ENCODE measurements at regions not wholly inside any gene's neighbourhood (a gene's known extent, or its start where the extent isn't known, plus 50 kb on each side); places are given as distances from the start of the nearest gene placed in this dataset.

DNA sequence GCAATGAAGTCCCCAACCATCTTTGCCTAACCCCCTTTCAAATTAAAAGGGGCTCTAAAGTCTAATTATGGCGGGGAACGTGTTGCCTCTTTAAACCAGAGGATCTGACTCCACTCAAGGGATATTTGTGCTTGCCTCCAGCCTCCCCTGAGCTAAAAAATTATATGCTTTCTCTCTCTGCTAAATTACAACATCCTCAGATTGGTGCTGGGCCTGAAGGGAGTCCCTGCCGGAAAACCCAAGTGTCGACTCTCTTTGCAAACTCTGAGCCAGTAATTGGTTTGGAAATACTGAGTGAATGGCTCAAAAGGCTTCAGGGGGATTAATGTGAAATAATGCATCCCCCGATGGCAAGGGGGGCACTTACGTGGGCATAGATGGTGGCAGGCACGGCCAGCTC is 208.5 kb upstream of the TNRC6C start:
- FAIRE-seq: no peak
- no peak for DNase-seq (ENCODE audit: extremely low spot score, insufficient read length, low read depth)

- no peak for DNase-seq (ENCODE audit: extremely low spot score, insufficient read length, low read depth)
- no peak for FAIRE-seq
Measured at GRCh38 chr17:77750427-77751043, 208.0 kb upstream of the TNRC6C start.

- FAIRE-seq (no peak), DNase-seq (ENCODE audit: extremely low spot score, insufficient read length, low read depth) (no peak)
Measured at GRCh38 chr17:77753246-77753645, 205.3 kb upstream of the TNRC6C start.

DNA sequence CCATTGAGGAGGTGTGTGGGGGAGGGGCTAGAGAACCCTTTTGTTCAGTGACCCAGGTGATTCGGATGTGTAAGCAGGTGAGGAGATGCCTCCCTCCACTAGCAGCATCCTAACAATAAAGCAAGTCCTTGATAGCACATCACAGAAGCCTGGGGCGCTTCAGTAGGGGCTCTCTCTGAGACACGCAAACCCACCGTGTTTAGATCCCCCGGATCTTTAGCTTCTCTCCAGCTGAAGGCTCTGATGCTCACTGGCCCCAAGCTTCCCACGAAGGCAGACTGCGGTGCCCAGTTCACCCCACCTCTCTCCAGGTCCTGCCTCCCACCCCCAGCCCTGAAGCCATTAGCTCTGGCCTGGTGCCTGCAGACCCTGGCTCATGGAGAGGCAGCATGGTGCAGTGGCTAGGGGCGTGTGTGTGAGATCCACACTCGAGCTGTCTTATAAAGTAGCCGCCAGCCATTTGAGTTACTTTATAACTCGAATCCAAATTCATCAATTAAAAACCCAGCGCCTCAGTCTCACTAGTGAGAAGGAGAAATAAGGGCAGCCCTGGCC is 204.7 kb upstream of the TNRC6C start:
- no peak for FAIRE-seq
- DNase-seq (ENCODE audit: extremely low spot score, insufficient read length, low read depth): no peak

DNA sequence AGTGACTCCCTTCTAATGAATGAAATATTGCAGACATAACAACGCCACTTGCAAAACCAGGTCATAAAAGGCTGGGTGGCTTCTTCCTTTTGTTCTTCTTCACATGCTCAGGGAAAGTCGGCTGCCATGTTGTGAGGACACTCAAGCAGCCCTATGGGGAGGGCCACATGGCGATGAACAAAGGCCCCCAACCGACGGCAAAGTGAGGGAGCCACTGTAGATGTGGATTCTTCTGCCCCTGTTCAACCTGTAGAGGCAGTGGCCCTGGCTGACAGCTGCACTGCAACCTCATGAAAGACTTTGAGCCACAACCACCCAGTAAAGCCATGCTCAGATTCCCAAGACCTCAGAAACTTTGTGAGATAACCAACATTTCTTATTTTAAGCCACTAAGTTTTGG is 203.5 kb upstream of the TNRC6C start:
- DNase-seq (ENCODE audit: extremely low spot score, insufficient read length, low read depth) (no peak), FAIRE-seq (no peak)

DNA sequence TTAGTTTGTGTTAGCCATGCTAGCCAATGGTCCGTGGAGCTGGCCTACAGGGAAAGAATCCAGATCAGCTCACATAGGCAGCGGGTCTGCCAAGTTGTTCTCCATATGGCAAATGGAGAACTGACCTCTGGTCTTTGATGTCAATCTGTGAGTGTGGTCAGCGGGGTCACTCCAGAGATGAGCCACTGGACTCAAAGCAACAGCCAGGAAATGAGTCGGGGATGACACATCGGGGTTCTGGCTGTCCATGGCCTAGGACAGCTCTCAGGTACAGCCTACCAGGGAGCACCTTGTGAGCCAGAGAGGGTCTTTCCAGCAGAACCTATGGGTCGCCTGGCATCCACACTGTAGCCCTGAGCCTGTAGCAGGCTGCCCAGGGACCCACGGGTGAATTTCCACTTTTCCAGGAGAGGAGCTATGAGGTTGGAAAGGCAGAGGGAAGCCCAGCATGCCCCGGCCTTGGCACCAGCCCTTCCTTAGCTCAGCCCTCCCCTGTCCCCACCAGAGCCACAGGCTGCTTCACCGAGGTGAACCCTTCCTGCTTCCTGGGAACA is 203.0 kb upstream of the TNRC6C start:
- DNase-seq (ENCODE audit: extremely low spot score, insufficient read length, low read depth) (no peak), FAIRE-seq (no peak)

DNA sequence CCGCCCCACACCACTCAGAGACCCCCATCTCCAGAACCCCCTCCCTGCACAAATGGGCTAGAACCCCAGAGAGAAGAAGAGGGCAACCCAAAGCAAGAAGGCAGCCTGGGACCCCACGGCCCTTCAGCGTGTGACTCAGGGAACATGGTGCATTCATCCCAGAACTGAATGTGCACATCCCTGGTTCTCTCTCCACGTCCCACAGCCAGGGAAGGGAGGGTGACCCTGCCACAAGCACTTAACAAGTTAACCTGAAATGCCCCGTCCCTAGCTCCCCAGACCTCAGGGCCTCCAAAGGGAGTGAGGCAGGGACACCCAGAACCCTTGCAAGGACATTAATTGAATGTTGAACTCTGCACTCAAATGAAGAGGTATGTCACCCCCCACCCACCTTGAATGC is 202.5 kb upstream of the TNRC6C start:
- no peak for FAIRE-seq
- no peak for DNase-seq (ENCODE audit: extremely low spot score, insufficient read length, low read depth)

DNA sequence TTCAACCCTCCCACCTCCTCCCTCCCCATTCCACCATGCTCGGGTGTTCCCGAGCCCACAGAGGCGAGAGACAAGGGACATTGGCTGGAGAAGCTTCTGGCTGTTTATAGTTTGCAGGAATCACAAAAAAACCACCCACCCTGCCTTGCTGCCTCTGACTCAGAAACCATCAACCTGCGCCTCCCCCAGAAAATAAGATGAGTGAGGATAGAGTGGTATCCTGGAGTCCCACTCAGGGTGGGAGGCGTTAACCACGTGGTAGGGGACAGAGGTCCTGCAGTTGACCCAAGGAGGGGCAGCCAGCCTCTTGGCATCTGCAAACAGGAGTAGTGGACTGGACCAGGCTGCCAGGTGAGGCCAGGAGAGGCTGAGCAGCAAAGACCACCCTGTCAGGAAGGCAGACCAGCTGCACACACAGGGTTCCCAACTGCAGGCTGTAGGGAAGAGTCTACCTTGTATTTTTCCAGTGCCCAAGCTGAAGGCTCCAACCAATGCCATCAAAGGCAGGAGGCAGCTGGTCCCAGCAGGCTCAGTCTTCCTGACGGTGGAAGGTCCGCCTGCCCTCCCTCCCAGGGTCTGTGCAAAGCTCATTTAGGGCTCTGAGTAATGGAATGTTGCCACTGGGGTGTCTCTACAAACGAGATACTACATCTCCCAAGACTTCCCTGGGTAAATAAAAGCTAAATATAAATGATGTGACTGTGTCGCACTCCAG is 201.5 kb upstream of the TNRC6C start:
- no peak for DNase-seq (ENCODE audit: extremely low spot score, insufficient read length, low read depth)
- no peak for FAIRE-seq

- FAIRE-seq (no peak), DNase-seq (ENCODE audit: extremely low spot score, insufficient read length, low read depth) (no peak)
Measured at GRCh38 chr17:77757561-77757898, 201.0 kb upstream of the TNRC6C start.

GRCh38 chr17:77763023-77763422 is 195.5 kb upstream of the TNRC6C start:
- FAIRE-seq (no peak), DNase-seq (ENCODE audit: extremely low spot score, insufficient read length, low read depth) (no peak)

- no peak for FAIRE-seq
- no peak for DNase-seq (ENCODE audit: extremely low spot score, insufficient read length, low read depth)
Measured at GRCh38 chr17:77763575-77763974, 194.9 kb upstream of the TNRC6C start.

GRCh38 chr17:77765292-77765691 is 193.2 kb upstream of the TNRC6C start:
- DNase-seq (ENCODE audit: extremely low spot score, insufficient read length, low read depth) (no peak), FAIRE-seq (no peak)

DNA sequence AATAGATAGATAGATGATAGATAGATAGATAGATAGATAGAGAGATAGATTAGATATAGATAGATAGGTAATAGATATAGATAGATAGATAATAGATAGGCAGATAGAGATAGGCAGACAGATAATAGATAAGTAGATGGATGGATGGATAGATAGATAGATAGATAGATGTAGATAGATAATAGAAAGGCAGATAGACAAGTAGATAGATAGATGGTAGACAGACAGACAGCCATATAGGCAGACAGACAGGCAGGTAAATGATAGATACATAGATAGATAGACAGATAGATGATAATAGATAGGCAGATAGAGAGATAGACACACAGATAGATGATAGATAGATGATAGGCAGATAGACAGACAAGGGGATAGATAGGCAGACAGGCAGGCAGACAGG is 191.4 kb upstream of the TNRC6C start:
- FAIRE-seq (no peak), DNase-seq (ENCODE audit: extremely low spot score, insufficient read length, low read depth) (no peak)

DNA sequence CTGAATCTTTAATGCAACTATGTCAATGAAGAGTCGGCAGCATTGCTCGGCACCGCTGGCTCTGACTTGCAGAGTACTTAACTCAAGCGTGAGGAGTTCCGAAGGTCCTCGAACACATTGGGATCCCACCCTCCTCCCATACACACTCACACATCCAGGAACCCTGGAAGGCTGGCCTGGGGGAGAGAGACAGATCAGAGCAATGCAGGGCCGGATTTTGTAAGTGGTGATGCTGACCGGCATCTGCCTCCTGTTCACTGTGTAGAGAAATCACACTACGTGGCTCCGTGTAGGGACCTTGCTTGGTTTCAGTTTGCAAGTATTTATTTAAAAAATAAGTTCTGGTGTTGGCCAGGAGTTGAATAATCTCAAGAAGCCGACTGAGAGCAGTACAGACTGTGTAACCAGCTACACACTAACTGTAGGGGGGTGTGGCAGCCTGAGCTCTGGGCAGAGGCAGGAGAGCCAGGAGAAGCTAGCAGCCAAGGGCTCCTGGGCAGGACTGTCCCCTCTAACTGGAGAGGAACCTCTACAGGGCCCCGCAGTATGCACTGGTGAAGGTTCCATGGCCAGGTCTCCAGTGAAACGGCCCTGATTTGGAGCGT is 190.2 kb upstream of the TNRC6C start:
- no peak for DNase-seq (ENCODE audit: extremely low spot score, insufficient read length, low read depth)

GRCh38 chr17:77769215-77769614 is 189.3 kb upstream of the TNRC6C start:
- no peak for FAIRE-seq
- DNase-seq (ENCODE audit: extremely low spot score, insufficient read length, low read depth): no peak

More for the DNA sequence above, 190.2 kb upstream of the TNRC6C start:
- FAIRE-seq: no peak

- no peak for DNase-seq (ENCODE audit: extremely low spot score, insufficient read length, low read depth)
- no peak for FAIRE-seq
Measured at GRCh38 chr17:77769762-77770161, 188.7 kb upstream of the TNRC6C start.

- FAIRE-seq (no peak), DNase-seq (ENCODE audit: extremely low spot score, insufficient read length, low read depth) (no peak)
Measured at GRCh38 chr17:77770331-77771105, 188.0 kb upstream of the TNRC6C start.

GRCh38 chr17:77771145-77771544 is 187.4 kb upstream of the TNRC6C start:
- FAIRE-seq: no peak
- DNase-seq (ENCODE audit: extremely low spot score, insufficient read length, low read depth): no peak

DNA sequence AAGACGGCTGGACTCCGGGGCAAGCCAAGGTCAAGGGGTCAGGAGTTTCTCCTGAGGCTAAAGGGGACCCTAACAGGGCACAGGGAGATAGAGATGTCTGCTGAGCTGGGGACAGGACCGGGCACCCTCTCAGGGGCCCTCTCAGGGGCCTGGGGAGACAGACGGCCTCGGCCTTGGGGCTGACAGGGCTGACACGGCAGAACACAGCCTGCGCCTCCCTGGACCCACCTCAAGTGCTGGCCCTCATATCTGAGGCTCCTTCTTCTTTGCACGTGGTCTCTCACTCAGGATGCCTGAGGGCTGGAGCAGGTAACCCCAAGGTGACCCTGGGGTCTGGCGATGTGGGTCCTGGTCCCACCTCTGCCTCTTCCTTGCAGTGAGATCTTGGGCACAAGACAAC is 186.9 kb upstream of the TNRC6C start:
- no peak for DNase-seq (ENCODE audit: extremely low spot score, insufficient read length, low read depth)
- no peak for FAIRE-seq

DNA sequence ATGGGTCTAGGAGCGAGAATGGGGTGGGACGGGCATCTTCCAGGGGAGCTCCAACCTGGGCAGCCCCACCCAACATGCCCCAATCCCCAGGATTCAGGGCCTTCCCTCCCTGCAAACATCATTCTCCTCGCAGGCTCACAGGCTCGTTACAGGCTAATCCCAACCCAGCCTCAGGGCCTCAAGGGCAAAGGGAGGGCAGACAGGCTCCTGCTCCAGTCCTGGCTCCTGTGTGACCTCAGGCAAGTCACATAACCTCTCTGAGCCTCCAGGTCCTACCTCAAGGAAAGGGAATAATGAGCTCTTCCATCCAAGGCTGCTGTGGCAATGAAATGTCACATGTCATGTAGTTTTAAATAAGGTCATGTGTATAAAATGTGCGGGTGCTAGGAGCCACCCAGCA is 186.5 kb upstream of the TNRC6C start:
- DNase-seq (ENCODE audit: extremely low spot score, insufficient read length, low read depth) (no peak), FAIRE-seq (no peak)
